ENCODE measurements at regions not wholly inside any gene's neighbourhood (a gene's known extent, or its start where the extent isn't known, plus 50 kb on each side); places are given as distances from the start of the nearest gene placed in this dataset.

- TF ChIP-seq CTCF (IDR thresholded peaks at IDR 0.05) = no peak
- DNase-seq (ENCODE audit: low spot score) = no peak
- ATAC-seq (ENCODE audit: insufficient number of reproducible peaks, low FRiP score, low read depth) = no peak
- Histone ChIP-seq H3K4me1 (ENCODE audit: control insufficient read depth in 1 of 2, low read depth in 2 of 2) (no peaks in the 10 kb centered on the region), H3K36me3 (no peaks in the 10 kb centered on the region), H3K9me3 (no peaks in the 10 kb centered on the region), H3K4me3 (no peak overlapping the region), H3K27me3 (replicated peaks; ENCODE audit: insufficient read depth) (no peaks in the 10 kb centered on the region), H3K27ac (no peak overlapping the region)
Observed at GRCh38 chr5:120219988-120220387, 244.1 kb upstream of the PRR16 start.

GRCh38 chr5:120225524-120225923 is 238.6 kb upstream of the PRR16 start:
- Histone ChIP-seq H3K27me3 (replicated peaks; ENCODE audit: insufficient read depth) (no peaks in the 10 kb centered on the region), H3K27ac (no peak overlapping the region), H3K36me3 (no peaks in the 10 kb centered on the region), H3K9me3 (no peaks in the 10 kb centered on the region), H3K4me1 (ENCODE audit: control insufficient read depth in 1 of 2, low read depth in 2 of 2) (no peaks in the 10 kb centered on the region), H3K4me3 (no peak overlapping the region)
- TF ChIP-seq CTCF (IDR thresholded peaks at IDR 0.05) = no peak
- DNase-seq (ENCODE audit: low spot score) (no peak), ATAC-seq (ENCODE audit: insufficient number of reproducible peaks, low FRiP score, low read depth) (no peak)

- H3K27me3 ChIP-seq (replicated peaks; ENCODE audit: insufficient read depth) = no peaks in the 10 kb centered on the region
- no peaks in the 10 kb centered on the region for H3K9me3 ChIP-seq
- no peaks in the 10 kb centered on the region for H3K36me3 ChIP-seq
- DNase-seq (ENCODE audit: low spot score) (no peak), ATAC-seq (ENCODE audit: insufficient number of reproducible peaks, low FRiP score, low read depth) (no peak)
- H3K27ac ChIP-seq = no peak overlapping the region
- no peak for TF ChIP-seq CTCF (IDR thresholded peaks at IDR 0.05)
- no peaks in the 10 kb centered on the region for H3K4me1 ChIP-seq (ENCODE audit: control insufficient read depth in 1 of 2, low read depth in 2 of 2)
- no peak overlapping the region for H3K4me3 ChIP-seq
Observed at GRCh38 chr5:120228262-120229031, 235.7 kb upstream of the PRR16 start.

- H3K4me3 ChIP-seq = no peak overlapping the region
- ATAC-seq (ENCODE audit: insufficient number of reproducible peaks, low FRiP score, low read depth) = no peak
Observed at GRCh38 chr5:120229036-120229435, 235.1 kb upstream of the PRR16 start.

GRCh38 chr5:120231563-120231962 is 232.5 kb upstream of the PRR16 start:
- no peak for TF ChIP-seq CTCF (IDR thresholded peaks at IDR 0.05)
- ATAC-seq (ENCODE audit: insufficient number of reproducible peaks, low FRiP score, low read depth) = no peak
- Histone ChIP-seq H3K9me3 (peaks cover 5% of the 10 kb centered on the region), H3K36me3 (no peaks in the 10 kb centered on the region), H3K4me1 (ENCODE audit: control insufficient read depth in 1 of 2, low read depth in 2 of 2) (no peaks in the 10 kb centered on the region), H3K27me3 (replicated peaks; ENCODE audit: insufficient read depth) (no peaks in the 10 kb centered on the region), H3K27ac (no peak overlapping the region), H3K4me3 (no peak overlapping the region)
- DNase-seq (ENCODE audit: low spot score) = no peak

More at GRCh38 chr5:120229036-120229435, 235.1 kb upstream of the PRR16 start:
- TF ChIP-seq CTCF (IDR thresholded peaks at IDR 0.05) = no peak
- Histone ChIP-seq H3K36me3 (no peaks in the 10 kb centered on the region), H3K9me3 (no peaks in the 10 kb centered on the region), H3K27ac (no peak overlapping the region), H3K4me1 (ENCODE audit: control insufficient read depth in 1 of 2, low read depth in 2 of 2) (no peaks in the 10 kb centered on the region), H3K27me3 (replicated peaks; ENCODE audit: insufficient read depth) (no peaks in the 10 kb centered on the region)
- no peak for DNase-seq (ENCODE audit: low spot score)
